ENCODE measurements at regions not wholly inside any gene's neighbourhood (a gene's known extent, or its start where the extent isn't known, plus 50 kb on each side); places are given as distances from the start of the nearest gene placed in this dataset.
A peak's percentile ranks its signal among the peaks of the same experiment; 100 is the strongest.

DNA sequence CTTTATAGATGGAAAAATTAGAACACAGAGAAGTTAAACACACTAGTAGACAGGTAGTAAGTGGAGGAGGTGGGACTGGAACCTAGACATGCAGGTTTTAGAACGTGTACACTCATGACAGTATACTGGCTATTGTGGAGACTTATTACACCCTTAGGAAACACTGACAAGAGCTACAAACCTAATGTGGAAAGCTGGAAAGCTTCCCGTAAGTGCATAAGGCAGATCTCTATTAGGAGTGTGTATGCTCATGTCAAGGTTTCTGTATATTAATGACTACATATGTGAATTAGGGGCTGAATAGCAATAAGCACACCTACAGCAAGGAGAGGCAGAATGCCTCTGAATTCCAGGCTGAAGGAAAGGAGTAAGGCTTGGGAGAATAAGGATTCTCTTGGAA is 82.6 kb upstream of the SLC24A5 start:
- TF ChIP-seq, protein P1, sequence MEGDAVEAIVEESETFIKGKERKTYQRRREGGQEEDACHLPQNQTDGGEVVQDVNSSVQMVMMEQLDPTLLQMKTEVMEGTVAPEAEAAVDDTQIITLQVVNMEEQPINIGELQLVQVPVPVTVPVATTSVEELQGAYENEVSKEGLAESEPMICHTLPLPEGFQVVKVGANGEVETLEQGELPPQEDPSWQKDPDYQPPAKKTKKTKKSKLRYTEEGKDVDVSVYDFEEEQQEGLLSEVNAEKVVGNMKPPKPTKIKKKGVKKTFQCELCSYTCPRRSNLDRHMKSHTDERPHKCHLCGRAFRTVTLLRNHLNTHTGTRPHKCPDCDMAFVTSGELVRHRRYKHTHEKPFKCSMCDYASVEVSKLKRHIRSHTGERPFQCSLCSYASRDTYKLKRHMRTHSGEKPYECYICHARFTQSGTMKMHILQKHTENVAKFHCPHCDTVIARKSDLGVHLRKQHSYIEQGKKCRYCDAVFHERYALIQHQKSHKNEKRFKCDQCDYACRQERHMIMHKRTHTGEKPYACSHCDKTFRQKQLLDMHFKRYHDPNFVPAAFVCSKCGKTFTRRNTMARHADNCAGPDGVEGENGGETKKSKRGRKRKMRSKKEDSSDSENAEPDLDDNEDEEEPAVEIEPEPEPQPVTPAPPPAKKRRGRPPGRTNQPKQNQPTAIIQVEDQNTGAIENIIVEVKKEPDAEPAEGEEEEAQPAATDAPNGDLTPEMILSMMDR (IDR thresholded peaks at IDR 0.05; ENCODE audit: insufficient read depth, low read length) = no peak
- no peak for DNase-seq (ENCODE audit: low read depth)
- H3K4me3 ChIP-seq (ENCODE audit: low read depth, low read length) = no peak overlapping the region

DNA sequence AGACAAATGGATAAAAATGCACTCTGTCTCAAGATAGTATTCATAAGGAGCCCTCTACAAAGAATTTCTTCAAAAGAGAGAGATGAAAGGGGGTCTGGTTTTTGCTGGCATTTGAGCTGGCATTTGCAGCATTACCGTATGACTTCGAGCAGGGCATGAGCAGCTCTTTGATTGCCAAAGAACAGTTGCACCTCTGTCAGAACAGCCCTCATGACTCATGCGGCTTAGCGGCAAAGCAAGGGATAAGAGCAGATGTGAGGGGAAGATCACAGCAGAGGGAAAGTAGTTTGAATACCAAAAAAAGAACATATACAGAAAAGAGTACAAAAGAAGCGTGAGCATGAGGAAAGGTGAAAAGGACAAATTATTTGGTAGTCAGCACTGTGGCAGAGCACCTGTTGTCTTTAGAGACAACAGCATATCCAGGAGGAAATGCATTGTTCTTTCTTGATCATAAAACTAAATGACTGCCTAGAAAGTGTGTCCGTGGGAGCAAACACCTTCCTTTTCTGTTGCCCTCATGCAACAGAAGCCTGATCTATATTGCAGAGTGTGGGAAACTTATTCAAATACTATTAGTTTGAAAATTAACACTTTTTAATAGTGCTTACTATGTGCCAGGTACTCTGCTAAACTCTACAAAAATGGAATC is 80.5 kb upstream of the SLC24A5 start:
- no peak overlapping the region for H3K4me3 ChIP-seq (ENCODE audit: low read depth, low read length)
- TF ChIP-seq, protein P1 (IDR thresholded peaks at IDR 0.05; ENCODE audit: insufficient read depth, low read length) = no peak
- no peak for DNase-seq (ENCODE audit: low read depth)

DNA sequence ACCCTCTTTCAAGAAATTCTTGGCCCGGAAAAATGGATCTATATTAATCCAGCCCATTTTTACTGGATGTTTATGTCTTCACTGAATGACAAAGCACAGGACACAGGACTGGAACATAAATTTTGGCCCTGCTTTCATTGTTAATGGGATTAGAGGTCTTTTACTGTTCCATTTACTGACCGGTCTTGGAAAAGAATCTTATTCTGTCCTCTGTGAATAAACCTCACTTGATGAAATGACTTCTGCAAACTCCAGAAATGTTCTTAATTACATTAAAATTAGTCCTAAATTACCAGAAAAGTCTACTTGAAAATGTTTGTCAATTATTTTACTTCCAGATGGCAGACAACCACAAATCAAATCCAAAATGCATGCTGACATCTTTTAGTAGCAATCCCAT is 79.3 kb upstream of the SLC24A5 start:
- TF ChIP-seq, protein P1 (IDR thresholded peaks at IDR 0.05; ENCODE audit: insufficient read depth, low read length) = no peak
- DNase-seq (ENCODE audit: low read depth) = no peak

DNA sequence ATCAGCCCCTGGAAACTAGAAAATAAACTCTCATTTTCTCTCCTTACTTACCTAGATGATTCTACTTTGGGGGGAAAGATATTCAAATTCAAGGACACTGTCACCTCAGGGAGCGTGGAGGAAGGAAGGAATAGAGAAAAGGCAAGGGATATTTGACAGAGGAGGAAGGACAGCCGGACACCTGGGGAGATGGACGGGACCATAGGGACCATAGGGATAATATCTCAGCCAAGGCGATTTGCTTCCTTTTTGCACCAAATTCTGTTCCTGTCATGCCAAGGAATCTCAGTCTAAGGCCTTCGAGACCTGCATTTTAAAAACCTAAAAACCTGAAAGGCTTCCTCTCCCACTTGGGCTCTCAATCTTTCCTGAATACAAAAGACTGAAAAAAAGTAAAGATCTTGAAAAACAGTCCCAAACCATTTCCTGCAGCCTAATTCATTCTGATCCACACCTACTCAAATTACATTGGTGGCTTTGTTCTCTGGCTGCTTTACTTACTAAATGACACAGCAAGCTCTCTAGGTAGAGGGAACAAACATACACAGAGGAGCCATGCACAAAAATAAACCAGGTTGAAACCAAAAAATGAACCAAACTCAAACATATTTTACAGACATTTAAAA is 73.9 kb upstream of the SLC24A5 start:
- TF ChIP-seq, protein P1 (IDR thresholded peaks at IDR 0.05; ENCODE audit: insufficient read depth, low read length) = no peak
- DNase-seq (ENCODE audit: low read depth) = no peak
- H3K4me3 ChIP-seq (ENCODE audit: low read depth, low read length) = no peak overlapping the region

More for the DNA sequence above, 79.3 kb upstream of the SLC24A5 start:
- H3K4me3 ChIP-seq (ENCODE audit: low read depth, low read length) = no peak overlapping the region

DNA sequence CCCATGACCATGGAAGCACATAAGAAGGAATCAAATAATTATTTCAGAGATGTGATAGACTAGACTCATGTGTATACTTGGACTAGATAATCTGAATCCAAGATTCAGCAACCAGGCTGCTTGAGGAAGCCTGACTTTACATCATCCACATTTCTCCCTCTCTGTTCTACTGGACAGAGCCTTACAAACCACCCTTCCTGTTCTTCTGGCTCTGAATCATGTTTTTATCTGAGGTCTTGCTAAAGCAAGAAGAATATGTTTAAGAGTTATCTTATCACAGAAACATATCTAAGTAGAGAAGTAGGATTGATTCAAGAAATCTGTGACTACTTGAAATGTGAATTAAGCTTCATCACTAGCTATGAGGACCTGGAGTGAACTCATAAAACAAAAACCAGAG is 71.1 kb upstream of the SLC24A5 start:
- peak; percentile 1 for DNase-seq (ENCODE audit: low read depth)
- TF ChIP-seq, protein P1 (IDR thresholded peaks at IDR 0.05; ENCODE audit: insufficient read depth, low read length) = no peak
- no peak overlapping the region for H3K4me3 ChIP-seq (ENCODE audit: low read depth, low read length)

DNA sequence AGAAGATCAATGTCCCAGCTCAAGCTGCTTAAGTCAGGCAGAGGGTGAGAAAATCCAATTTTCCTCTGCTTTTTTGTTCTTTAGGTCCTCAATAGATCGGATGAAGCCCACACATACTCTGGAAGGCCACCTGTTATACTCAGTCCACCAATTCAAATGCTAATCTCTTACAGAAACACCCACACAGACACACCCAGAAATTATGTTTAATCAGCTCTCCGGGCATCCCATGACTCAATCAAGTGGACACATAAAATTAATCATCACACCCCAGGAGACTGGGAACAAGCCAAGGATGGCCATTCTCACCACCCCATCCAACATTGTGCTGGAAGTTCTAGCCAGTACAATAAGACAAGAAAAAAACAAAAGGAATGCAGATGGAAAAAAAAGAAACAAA is 67.8 kb upstream of the SLC24A5 start:
- no peak overlapping the region for H3K4me3 ChIP-seq (ENCODE audit: low read depth, low read length)
- DNase-seq (ENCODE audit: low read depth) = no peak
- TF ChIP-seq, protein P1 (IDR thresholded peaks at IDR 0.05; ENCODE audit: insufficient read depth, low read length) = no peak
